ENCODE measurements at regions not wholly inside any gene's neighbourhood (a gene's known extent, or its start where the extent isn't known, plus 50 kb on each side); places are given as distances from the start of the nearest gene placed in this dataset.

DNA sequence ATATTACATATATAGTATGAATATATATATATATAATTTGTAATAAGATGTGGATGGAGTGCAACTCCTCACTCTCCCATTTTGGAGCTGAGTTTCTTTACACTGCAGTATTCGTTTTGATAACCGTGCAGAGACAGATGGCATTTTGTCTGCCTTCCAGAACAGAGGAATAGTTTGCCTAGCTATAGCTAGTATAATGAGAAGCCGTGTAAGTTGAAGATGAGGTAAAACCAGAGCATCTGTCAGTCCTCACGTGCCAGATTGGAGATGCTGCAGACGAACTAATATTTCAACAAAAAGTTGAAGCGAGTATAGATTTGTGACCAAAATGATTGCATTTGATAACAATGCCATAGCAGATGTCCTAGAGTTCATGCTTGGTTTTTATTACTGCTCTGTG lies 180.6 kb downstream of the FMR1NB start:
- no peak overlapping the region for H2BK120ac ChIP-seq (ENCODE audit: low read depth, low read length, poor library complexity, severe bottlenecking)
- no peaks in the 10 kb centered on the region for H3K27me3 ChIP-seq (ENCODE audit: insufficient read depth, low read length)
- H3K9me3 ChIP-seq (ENCODE audit: control insufficient read depth, low read depth, low read length), result peaks cover 53% of the 10 kb centered on the region
- no peak overlapping the region for H3K23ac ChIP-seq (ENCODE audit: insufficient read length, low read depth, low read length)
- peaks cover 0 to 2% of the 10 kb centered on the region in 2 experiments; a peak in 2 of 4 replicates for H3K4me1 Mint-ChIP-seq
- no peak overlapping the region for H2BK20ac ChIP-seq (ENCODE audit: low read depth, low read length, poor library complexity, severe bottlenecking)
- H2BK5ac ChIP-seq (ENCODE audit: insufficient read length, low read length), result no peak overlapping the region
- no peak overlapping the region for H2AFZ ChIP-seq (ENCODE audit: low read length)
- TF ChIP-seq, protein P1, sequence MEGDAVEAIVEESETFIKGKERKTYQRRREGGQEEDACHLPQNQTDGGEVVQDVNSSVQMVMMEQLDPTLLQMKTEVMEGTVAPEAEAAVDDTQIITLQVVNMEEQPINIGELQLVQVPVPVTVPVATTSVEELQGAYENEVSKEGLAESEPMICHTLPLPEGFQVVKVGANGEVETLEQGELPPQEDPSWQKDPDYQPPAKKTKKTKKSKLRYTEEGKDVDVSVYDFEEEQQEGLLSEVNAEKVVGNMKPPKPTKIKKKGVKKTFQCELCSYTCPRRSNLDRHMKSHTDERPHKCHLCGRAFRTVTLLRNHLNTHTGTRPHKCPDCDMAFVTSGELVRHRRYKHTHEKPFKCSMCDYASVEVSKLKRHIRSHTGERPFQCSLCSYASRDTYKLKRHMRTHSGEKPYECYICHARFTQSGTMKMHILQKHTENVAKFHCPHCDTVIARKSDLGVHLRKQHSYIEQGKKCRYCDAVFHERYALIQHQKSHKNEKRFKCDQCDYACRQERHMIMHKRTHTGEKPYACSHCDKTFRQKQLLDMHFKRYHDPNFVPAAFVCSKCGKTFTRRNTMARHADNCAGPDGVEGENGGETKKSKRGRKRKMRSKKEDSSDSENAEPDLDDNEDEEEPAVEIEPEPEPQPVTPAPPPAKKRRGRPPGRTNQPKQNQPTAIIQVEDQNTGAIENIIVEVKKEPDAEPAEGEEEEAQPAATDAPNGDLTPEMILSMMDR (conservative IDR thresholded peaks at IDR 0.05), result no peak
- no peak overlapping the region for H3K14ac ChIP-seq (ENCODE audit: insufficient read depth, low read length)
- H3K18ac ChIP-seq (ENCODE audit: insufficient read length, low read depth, low read length), result no peak overlapping the region
- H3K4me3 Mint-ChIP-seq, result no peak overlapping the region
- H3K79me1 ChIP-seq (ENCODE audit: insufficient read depth, low read depth, low read length, poor library complexity, severe bottlenecking), result no peaks in the 10 kb centered on the region
- no peak for DNase-seq
- no peaks in the 10 kb centered on the region for H4K20me1 ChIP-seq (ENCODE audit: control insufficient read depth, insufficient read depth, insufficient read length)
- no peak overlapping the region for H3K4ac ChIP-seq (ENCODE audit: low read depth, low read length)
- H4K5ac ChIP-seq (ENCODE audit: insufficient read length, low read depth, low read length), result no peak overlapping the region
- no CpG with 5 or more reads among the region's 6 CpGs for WGBS (ENCODE audit: extremely low coverage, insufficient read length, low lambda C conversion rate)
- H3K27ac Mint-ChIP-seq, result no peak overlapping the region
- no peak overlapping the region for H4K8ac ChIP-seq (replicated peaks; ENCODE audit: insufficient read length, low read depth, low read length)
- H3K56ac ChIP-seq (ENCODE audit: insufficient read length, low read depth, low read length), result no peak overlapping the region
- no peak overlapping the region for H3K4me2 ChIP-seq (ENCODE audit: insufficient read depth, insufficient read length, low read length)
- H3K27ac ChIP-seq (ENCODE audit: insufficient read length, low read depth, low read length), result no peak overlapping the region
- H3K9ac ChIP-seq (ENCODE audit: extremely low read depth, insufficient read length, low read length), result no peak overlapping the region
- no peak overlapping the region for H2BK12ac ChIP-seq (ENCODE audit: insufficient read length, low read depth, low read length)
- peaks cover 0 to 3% (median 0%) of the 10 kb centered on the region in 3 experiments; a peak in 3 of 7 replicates for H3K36me3 Mint-ChIP-seq (ENCODE audit: insufficient read depth in 1 of 3, low read depth in 3 of 3)
- H3K79me2 ChIP-seq (ENCODE audit: insufficient read depth, low read length), result no peaks in the 10 kb centered on the region
- H3K23me2 ChIP-seq (ENCODE audit: insufficient read length, low read depth, low read length, poor library complexity, severe bottlenecking), result no peaks in the 10 kb centered on the region
- H2BK15ac ChIP-seq (ENCODE audit: low read depth, low read length), result no peak overlapping the region
- no peak overlapping the region for H3T11ph ChIP-seq (ENCODE audit: low read length)
- no peaks in the 10 kb centered on the region for H3K27me3 Mint-ChIP-seq (ENCODE audit: low read depth)
- peaks cover 54% of the 10 kb centered on the region in 2 experiments for H3K9me3 Mint-ChIP-seq
- no peak overlapping the region for H2AK5ac ChIP-seq (ENCODE audit: insufficient read length, low read length)
- no peaks in the 10 kb centered on the region for H3K4me1 ChIP-seq (ENCODE audit: insufficient read depth, low read length)
- no peak overlapping the region for H4K91ac ChIP-seq (ENCODE audit: insufficient read length, low read depth, low read length)
